ENCODE measurements at regions not wholly inside any gene's neighbourhood (a gene's known extent, or its start where the extent isn't known, plus 50 kb on each side); places are given as distances from the start of the nearest gene placed in this dataset.
"Not testable (repeated sequence)": the region's sequence is repeated elsewhere in the genome, so short reads cannot be mapped to it uniquely, and the experiment has no call there.

DNA sequence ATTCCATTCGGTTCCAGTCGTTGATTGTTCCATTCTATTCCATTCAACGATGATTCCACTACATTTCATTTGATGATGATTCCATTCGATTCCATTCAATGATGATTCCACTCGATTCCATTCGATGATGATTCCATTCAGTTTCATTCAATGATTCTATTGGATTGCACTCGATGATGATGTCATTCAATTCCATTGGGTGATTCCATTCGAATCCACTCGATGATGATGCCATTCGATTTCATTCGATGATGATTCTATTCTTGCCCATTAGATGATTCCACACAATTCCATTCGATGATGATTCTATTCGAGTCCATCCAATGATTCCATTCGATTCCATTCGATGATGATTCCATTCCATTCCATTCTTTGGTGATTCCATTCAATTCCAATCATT lies 1283.7 kb downstream of the TP53TG3F start:
- no peak for DNase-seq

DNA sequence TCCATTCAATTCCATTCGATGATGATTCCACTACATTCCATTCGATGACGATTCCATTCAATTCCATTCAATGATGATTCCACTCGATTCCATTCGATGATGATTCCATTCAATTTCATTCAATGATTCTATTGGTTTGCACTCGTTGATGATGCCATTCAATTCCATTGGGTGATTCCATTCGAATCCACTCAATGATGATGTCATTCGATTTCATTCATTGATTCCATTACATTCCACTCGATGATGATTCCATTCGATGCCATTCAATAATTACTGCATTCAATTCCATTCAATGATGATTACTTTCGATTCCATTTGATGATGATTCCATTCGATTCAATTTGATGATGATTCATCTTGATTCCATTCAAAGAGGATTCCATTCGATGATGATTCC lies 1299.4 kb downstream of the TP53TG3F start:
- no peak for DNase-seq

DNA sequence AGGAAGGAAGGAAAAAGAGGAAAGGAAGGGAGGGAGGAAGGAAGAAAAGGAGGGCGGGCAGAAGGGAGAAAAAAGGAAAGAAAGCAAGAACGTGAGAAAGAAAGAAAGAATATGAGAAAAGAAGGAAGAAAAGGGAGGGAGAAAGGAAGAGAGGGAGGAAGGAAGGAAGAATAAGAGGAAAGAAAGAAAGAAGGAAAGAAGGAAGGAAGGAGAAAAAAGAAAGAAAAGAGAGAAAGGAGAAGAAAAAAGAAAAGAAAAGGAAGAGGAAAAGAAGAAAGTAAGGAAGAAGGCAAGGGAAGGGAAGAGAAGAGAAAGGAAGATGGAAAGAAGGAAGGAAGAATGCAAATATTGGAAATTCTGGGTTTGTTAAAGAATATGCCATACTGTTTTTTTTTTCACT lies 1332.4 kb downstream of the TP53TG3F start:
- DNase-seq: not testable (repeated sequence)

DNA sequence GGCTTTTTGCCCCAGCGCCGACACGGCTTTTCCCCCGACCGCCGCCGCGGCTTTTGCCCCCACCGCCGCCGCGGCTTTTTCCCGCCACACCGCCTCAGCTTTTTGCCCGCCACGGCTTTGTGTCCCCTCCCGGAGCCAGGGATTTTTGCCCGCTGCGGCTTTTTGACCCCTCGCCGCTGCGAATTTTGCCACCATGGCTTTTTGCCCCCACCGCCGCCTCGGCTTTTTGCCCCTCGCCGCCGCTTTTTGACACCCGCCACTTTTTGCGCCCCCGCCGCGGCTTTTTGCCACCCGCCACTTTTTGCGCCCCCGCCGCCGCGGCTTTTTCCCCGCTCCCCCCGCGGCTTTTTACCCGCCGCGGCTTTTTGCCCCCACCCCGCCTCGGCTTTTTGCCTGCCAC lies 1342.5 kb downstream of the TP53TG3F start:
- no peak for DNase-seq

DNA sequence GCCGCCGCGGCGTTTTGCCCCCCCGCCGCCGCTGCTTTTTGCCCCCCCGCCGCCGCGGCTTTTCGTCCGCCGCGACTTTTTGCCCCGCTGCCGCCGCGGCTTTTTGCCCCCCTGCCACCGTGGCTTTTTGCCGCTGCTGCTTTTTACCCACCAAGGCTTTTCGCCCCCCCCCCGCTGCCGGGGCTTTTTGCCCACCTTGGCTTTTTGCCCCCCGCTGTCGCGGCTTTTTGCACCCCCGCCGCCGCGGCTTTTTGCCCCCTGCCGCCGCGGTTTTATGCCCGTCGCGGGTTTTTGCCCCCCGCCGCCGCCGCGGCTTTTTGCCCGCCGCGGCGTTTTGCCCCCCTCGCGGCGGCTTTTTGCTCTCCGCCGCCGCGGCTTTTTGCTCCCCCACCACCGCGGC lies 1343.0 kb downstream of the TP53TG3F start:
- DNase-seq: no peak

DNA sequence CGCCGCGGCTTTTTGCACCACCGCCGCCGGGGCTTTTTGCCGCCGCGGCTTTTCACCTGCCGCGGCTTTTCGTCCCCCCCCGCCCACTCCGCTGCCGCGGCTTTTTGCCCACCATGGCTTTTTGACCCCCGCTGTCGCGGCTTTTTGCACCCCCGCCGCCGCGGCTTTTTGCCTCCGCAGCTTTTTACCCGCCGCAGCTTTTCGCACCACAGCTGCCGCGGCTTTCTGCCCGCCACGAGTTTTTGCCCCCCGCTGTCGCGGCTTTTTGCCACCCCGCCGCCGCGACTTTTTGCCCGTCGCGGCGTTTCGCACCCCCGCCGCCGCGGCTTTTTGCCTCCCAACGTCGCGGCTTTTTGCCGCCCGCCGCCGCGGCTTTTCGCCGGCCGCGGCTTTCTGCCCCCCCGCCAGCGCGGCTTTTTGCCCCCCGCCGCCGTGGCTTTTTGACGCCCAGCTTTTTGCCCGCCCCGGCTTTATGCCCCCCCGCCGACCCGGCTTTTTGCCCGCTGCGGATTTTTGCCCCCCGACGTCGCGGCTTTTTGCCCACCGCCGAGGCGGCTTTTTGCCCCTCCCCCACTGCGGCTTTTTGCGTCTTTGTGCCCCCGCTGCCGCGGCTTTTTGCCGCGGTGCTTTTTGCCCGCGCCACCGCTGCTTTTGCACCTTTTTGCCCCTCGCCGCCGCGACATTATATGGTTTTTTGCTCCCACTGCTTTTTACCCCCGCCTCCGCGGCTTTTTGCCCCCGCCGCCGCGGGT lies 1343.6 kb downstream of the TP53TG3F start:
- DNase-seq: peak; percentile 5

DNA sequence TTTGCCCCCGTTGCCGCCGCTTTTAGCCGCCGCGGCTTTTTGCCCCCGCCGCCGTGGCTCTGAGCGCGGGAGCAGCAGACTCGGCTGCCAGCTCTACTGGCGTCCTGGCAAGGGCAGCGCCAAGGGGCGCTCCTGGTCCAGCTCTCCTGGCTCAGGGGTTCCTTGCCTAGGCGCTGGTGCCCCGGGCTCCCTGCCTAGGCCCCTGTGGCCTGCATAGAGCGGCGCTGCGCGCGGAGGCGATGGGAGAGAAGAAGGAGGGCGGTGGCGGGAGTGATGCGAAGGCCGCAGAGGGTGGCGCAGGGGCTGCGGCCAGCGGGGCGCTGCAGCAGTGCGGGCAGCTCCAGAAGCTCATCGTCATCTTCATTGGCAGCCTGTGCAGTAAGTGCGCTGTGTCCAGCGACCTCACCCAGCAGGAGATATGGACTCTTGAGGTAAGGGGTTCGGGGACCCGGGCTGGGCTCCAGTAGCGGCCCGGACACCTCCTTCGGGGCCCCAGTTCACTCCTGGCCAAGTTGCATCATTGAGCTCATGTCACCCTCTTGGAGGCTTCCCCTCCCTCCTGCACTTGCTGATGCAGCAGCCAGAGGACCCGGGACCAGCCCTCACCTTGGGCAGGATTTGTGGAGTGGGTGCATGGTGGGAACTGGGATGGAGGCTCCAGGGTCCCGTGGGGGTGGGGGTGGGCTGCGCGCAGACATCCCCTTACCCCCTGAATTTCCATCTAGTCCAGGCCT lies 1344.4 kb downstream of the TP53TG3F start:
- DNase-seq: peak; percentile 2

DNA sequence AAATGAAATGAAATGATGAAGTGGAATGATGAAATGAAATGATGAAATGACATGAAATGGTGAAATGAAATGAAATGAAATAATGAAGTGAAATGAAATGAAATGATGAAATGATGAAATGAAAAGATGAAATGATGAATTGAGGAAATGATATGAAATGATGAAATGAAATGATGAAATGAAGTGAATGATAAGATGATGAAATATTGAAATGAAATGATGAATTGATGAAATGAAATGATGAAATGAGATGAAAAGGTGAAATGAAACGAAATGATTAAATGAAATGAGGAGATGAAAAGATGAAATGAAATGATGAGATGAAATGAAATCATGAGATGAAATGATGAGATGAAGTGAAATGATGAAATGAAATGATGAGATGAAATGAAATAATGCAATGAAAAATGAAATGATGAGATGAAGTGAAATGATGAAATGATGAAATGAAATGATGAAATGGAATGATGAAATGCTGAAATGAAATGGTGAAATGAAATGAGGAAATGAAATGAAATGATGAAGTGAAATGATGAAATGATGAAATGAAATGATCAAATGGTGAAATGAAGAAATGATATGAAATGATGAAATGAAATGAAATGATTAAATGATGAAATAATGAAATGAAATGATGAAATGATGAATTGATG lies 1347.7 kb downstream of the TP53TG3F start:
- not testable (repeated sequence) for DNase-seq

DNA sequence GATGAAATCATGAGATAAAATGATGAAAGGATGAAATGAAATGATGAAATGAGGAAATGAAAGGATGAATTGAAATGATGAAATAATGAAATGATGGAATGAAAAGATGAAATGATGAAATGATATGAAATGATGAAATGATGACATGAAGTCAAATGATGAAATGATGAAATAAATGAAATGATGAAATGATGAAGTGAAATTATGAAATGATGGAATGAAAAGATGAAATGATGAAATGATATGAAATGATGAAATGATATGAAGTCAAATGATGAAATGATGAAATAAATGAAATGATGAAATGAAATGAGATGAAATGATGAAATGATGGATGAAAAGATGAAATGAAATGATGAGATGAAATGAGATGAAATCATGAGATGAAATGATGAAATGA lies 1348.4 kb downstream of the TP53TG3F start:
- not testable (repeated sequence) for DNase-seq

DNA sequence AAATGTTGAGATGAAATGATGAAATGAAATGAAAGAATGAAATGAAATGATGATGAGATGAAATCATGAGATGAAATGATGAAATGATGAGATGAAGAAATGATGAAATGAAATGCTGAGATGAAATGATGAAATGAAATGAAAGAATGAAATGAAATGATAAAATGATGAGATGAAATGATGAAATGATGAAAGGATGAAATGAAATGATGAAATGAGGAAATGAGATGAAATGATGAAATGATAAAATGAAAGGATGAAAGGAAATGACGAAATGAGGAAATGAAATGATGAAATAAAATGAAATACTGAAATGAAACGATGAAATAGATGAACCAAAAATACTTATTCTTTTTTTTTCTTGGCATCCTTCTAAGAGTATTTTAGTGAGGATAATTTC lies 1349.1 kb downstream of the TP53TG3F start:
- not testable (repeated sequence) for DNase-seq

Data from CD4-positive, alpha-beta T cell treated with Interleukin-6 for 4 hours (primary cell).